K562 (cell line): ENCODE measurements at regions not wholly inside any gene's neighbourhood (a gene's known extent, or its start where the extent isn't known, plus 50 kb on each side); places are given as distances from the start of the nearest gene placed in this dataset.

ENCODE experiments used
- ATAC-seq: fragments of 200-7000 bp; cut with Tn5 transposase; 3 replicates; pipeline ENCODE4 v1.9.1; 2020; ENCODE audit warnings: moderate library complexity
- BruUV-seq: library from RNA; stranded (reverse); fragments of 400-500 nt; replicated peaks from 2 replicates; lab custom pipeline; 2021; lab: Mats Ljungman, UMichigan
- CTCF ChIA-PET: fragments of 300-600 bp; formaldehyde crosslinking; extraction: SDS; loops from one replicate; lab custom pipeline; 2021; ENCODE audit warnings: low intra/inter-chr PET ratio; lab: Yijun Ruan, JAX
- POLR2A ChIA-PET: fragments of 300-600, 350-650 bp; sonication (Branson Sonifier 250); formaldehyde crosslinking; extraction: SDS; loops from one replicate; lab custom pipeline; 2021; ENCODE audit warnings: antibody characterized with exemption, inconsistent platforms; lab: Yijun Ruan, JAX
- DNase-seq, 4 experiments: peaks; one replicate each; pipeline versions ENCODE4 v3.0.0 to v3.0.0-alpha.2; 2011 to 2018; ENCODE audit warnings: low spot score in 3 of 4, mixed read lengths in 3 of 4; ENCODE audit errors: extremely low read depth in 1 of 4
- FAIRE-seq: peaks from 2 replicates; lab custom pipeline; 2011; peaks lifted over from hg19 to GRCh38; lab: Jason Lieb, UNC
- H2AFZ ChIP-seq: 2 replicates; pipeline ENCODE4 v1.6.0; 2011; ENCODE audit warnings: low read depth, low read length, control low read depth, inconsistent platforms
- H3K27ac ChIP-seq: fragments of 200-600 bp; 3 replicates; pipeline ENCODE4 v1.8.0; 2011; ENCODE audit warnings: low read depth, mild to moderate bottlenecking, control low read depth, inconsistent platforms, low read length, moderate library complexity, mixed read lengths; ENCODE audit errors: extremely low read depth
- H3K27me3 ChIP-seq, 2 experiments: fragments of 300-600 bp in 1 of 2; 2 replicates in 1 of 2; 3 replicates in 1 of 2; pipeline versions ENCODE4 v1.6.0 to v1.8.0; 2011; ENCODE audit warnings: inconsistent platforms in 2 of 2, low read length in 2 of 2, mild to moderate bottlenecking in 1 of 2, mixed read lengths in 1 of 2, moderate library complexity in 1 of 2; ENCODE audit not compliant: control insufficient read depth in 2 of 2, insufficient read depth in 2 of 2
- H3K36me3 ChIP-seq: fragments of 300-600 bp; 3 replicates; pipeline ENCODE4 v1.8.0; 2011; ENCODE audit warnings: mild to moderate bottlenecking, low read length, inconsistent platforms; ENCODE audit not compliant: control insufficient read depth, insufficient read depth
- H3K4me1 ChIP-seq, 2 experiments: fragments of 200-600 bp in 1 of 2; replicated peaks in 1 of 2; 2 replicates in 1 of 2; 3 replicates in 1 of 2; pipeline versions ENCODE4 v1.5.1 to v1.8.0; 2011; ENCODE audit warnings: inconsistent platforms in 2 of 2, low read length in 2 of 2, mild to moderate bottlenecking in 1 of 2, mixed read lengths in 1 of 2, moderate library complexity in 1 of 2; ENCODE audit not compliant: control insufficient read depth in 2 of 2, insufficient read depth in 2 of 2
- H3K4me2 ChIP-seq: 2 replicates; pipeline ENCODE4 v1.6.1; 2011; ENCODE audit warnings: low read length, control low read depth, inconsistent platforms, mixed read lengths; ENCODE audit not compliant: insufficient read depth
- H3K4me3 ChIP-seq: fragments of 200-600 bp; sonication (generic), shearing (Covaris generic); 2 replicates; pipeline ENCODE4 v1.5.1; 2016; ENCODE audit warnings: control low read depth, inconsistent platforms
- H3K79me2 ChIP-seq: fragments of 200-600 bp; 3 replicates; pipeline ENCODE4 v1.8.0; 2011; ENCODE audit warnings: low read length, inconsistent platforms; ENCODE audit not compliant: control insufficient read depth, insufficient read depth
- H3K9ac ChIP-seq, 2 experiments: 2 replicates each; pipeline versions ENCODE4 v1.6.0 to v1.6.1; 2011; ENCODE audit warnings: low read depth in 2 of 2, low read length in 2 of 2, control low read depth in 1 of 2, inconsistent platforms in 1 of 2, mild to moderate bottlenecking in 1 of 2, mixed read lengths in 1 of 2; ENCODE audit not compliant: insufficient read depth in 1 of 2
- H3K9me1 ChIP-seq: one replicate; pipeline ENCODE4 v1.6.0; 2011; ENCODE audit warnings: inconsistent platforms, mild to moderate bottlenecking, low read length, moderate library complexity; ENCODE audit not compliant: control insufficient read depth, insufficient read depth
- H3K9me3 ChIP-seq: replicated peaks from 2 replicates; pipeline ENCODE4 v1.5.1; 2011; ENCODE audit warnings: low read depth, low read length, inconsistent platforms; ENCODE audit not compliant: control insufficient read depth, insufficient read depth
- H4K20me1 ChIP-seq: replicated peaks from 2 replicates; pipeline ENCODE4 v1.6.1; 2011; ENCODE audit warnings: low read length, inconsistent platforms, mixed read lengths; ENCODE audit not compliant: control insufficient read depth, insufficient read depth
- CBFA2T3 ChIP-seq: fragments of 450-650 bp; IDR thresholded peaks from 2 replicates; pipeline ENCODE4 v1.6.1; 2017
- CHD1 ChIP-seq: fragments of 200-600 bp; sonication (generic); IDR thresholded peaks from one replicate; pipeline ENCODE4 v1.6.1; 2012; ENCODE audit warnings: mild to moderate bottlenecking, moderate library complexity, low read length, inconsistent platforms
- KLF1 ChIP-seq: fragments of 450-650 bp; IDR thresholded peaks from 2 replicates; pipeline ENCODE4 v1.6.1; 2016; ENCODE audit warnings: missing genetic modification characterization, missing compliant biosample characterization
- NFXL1 ChIP-seq: fragments of 450-650 bp; formaldehyde crosslinking; IDR thresholded peaks from 2 replicates; pipeline ENCODE4 v1.4.0; 2021; ENCODE audit warnings: mild to moderate bottlenecking
- POLR3G ChIP-seq: IDR thresholded peaks from 2 replicates; pipeline ENCODE4 v1.6.1; 2011; ENCODE audit not compliant: insufficient read length, insufficient replicate concordance; ENCODE audit errors: extremely low read depth
- SREBF2 ChIP-seq: sonication (generic); formaldehyde crosslinking; IDR thresholded peaks from 2 replicates; pipeline ENCODE4 v1.4.0; 2020; ENCODE audit warnings: mild to moderate bottlenecking, missing genetic modification reagents
- TCFL5 ChIP-seq: fragments of 250-450 bp; sonication (Bioruptor Pico); conservative IDR thresholded peaks from 2 replicates; pipeline ENCODE4 v1.6.1; 2021; ENCODE audit warnings: mild to moderate bottlenecking, moderate library complexity, matching md5 sums
- ZNF263 ChIP-seq: sonication (generic); formaldehyde crosslinking; IDR thresholded peaks from 2 replicates; pipeline ENCODE4 v1.8.0; 2022; ENCODE audit warnings: mild to moderate bottlenecking, missing genetic modification reagents, borderline replicate concordance
- ZNF586 ChIP-seq: fragments of 450-650 bp; formaldehyde crosslinking; conservative IDR thresholded peaks from 2 replicates; pipeline ENCODE4 v1.4.0; 2020; ENCODE audit warnings: mild to moderate bottlenecking, moderate library complexity
- WGBS: fragments of 100-300 bp; shearing (Covaris generic); methylation state at CpG from one replicate; pipeline ENCODE4 v1.1.6; 2016; ENCODE audit warnings: low coverage, mixed read lengths; ENCODE audit not compliant: insufficient coverage; ENCODE audit errors: missing lambda C conversion rate; 5-methylcytosine and 5-hydroxymethylcytosine counted together
- in situ Hi-C: fragments of 300-500 bp; cut with MboI; formaldehyde crosslinking; loops from 4 replicates; pipeline ENCODE4 v1.15.0; 2018; ENCODE audit warnings: inconsistent platforms, mixed read lengths
- intact Hi-C: fragments of 100-400 bp; cut with micrococcal nuclease; formaldehyde crosslinking; loops from 2 replicates; pipeline ENCODE4 v1.14.2; 2022
- TF ChIP-seq, protein P1 (sequence below): sonication (generic); formaldehyde crosslinking; IDR thresholded peaks from 2 replicates; pipeline ENCODE4 v1.5.0; 2020; ENCODE audit warnings: missing genetic modification reagents
- TF ChIP-seq, protein P2 (sequence below): fragments of 150-350 bp; IDR thresholded peaks from 2 replicates; pipeline ENCODE4 v1.6.1; 2014; ENCODE audit warnings: low read depth, mild to moderate bottlenecking, low read length, borderline replicate concordance
- TF ChIP-seq, protein P3 (sequence below), 2 experiments: fragments of 200-800 bp in 1 of 2; sonication (Bioruptor generic) in 1 of 2; sonication (generic) in 1 of 2; formaldehyde crosslinking in 1 of 2; IDR thresholded peaks in 1 of 2; conservative IDR thresholded peaks in 1 of 2; 2 replicates each; pipeline versions ENCODE4 v1.5.0 to v1.6.1; 2016 to 2020; ENCODE audit warnings: missing compliant biosample characterization in 1 of 2, missing genetic modification characterization in 1 of 2, missing genetic modification reagents in 1 of 2
- TF ChIP-seq, protein P4 (sequence below): fragments of 200-400 bp; formaldehyde crosslinking; IDR thresholded peaks from 2 replicates; pipeline ENCODE4 v1.6.1; 2017; ENCODE audit warnings: mild to moderate bottlenecking, low read depth, low read length, moderate library complexity

DNA sequence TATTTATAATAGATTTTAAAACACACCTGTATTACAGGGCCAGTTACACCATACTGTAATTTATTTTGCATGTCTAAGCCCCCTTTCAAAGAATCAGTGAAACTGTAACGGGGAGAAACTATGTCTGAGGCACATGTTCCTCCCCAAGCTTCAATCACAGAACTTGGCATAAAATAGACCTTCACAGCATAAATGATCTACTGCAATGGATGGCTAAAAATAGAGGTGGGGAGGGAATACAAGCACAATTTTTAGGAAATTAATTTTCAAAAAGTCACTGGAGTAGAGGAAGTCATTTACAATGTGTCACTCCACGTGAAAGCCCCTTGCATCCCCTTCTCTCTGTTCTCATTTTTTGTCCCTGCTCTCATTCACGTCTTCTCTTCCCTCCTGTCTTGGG, 385.2 kb downstream of the TNS3 start (continued):
- TF ChIP-seq, protein P1, sequence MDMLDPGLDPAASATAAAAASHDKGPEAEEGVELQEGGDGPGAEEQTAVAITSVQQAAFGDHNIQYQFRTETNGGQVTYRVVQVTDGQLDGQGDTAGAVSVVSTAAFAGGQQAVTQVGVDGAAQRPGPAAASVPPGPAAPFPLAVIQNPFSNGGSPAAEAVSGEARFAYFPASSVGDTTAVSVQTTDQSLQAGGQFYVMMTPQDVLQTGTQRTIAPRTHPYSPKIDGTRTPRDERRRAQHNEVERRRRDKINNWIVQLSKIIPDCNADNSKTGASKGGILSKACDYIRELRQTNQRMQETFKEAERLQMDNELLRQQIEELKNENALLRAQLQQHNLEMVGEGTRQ, result no peak
- TF ChIP-seq CBFA2T3, result no peak

DNA sequence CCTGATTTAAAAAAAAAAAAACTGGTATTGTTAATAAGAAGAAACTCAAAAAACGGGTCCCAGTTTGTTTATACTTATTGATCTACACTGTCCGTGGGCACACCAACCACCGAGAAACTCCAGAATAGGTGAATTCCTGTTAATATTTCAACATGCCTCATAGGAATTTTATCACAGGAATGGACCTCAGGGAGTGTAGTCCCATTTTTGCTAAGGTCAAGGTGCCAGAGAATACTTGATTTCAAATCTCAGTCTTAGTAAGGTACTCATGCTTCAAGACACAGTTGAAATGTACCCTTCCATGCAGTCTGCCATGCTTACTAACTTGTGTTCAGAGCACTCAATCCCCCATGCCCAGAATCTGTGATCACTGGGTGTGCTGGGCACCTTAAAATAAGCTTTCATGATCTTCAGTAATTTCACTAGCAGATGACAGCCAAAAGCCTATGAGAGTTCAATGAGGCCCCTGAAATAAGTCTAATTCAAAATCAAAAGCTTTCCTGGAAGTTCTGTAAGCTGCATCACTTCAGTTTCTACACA, 385.7 kb downstream of the TNS3 start:
- H3K36me3 ChIP-seq, result no peaks in the 10 kb centered on the region
- no peaks in the 10 kb centered on the region for H4K20me1 ChIP-seq
- H3K9me3 ChIP-seq, result no peaks in the 10 kb centered on the region
- ChIA-PET CTCF (no interaction called here), POLR2A (interaction anchor here (0.6 kb wide), 1 partner anchor 439 kb away, joined by 3 read pairs; no protein-coding TSS in a partner anchor)
- no peaks in the 10 kb centered on the region for H3K27me3 ChIP-seq
- no peak overlapping the region for H3K27ac ChIP-seq
- no peak overlapping the region for H3K9ac ChIP-seq
- FAIRE-seq (no peak), ATAC-seq (no peak), DNase-seq (no peak)
- WGBS, result 32% methylated on average over 3 of the region's 3 CpGs
- peaks cover 0 to 14% of the 10 kb centered on the region in 2 experiments; a peak in 4 of 5 replicates for H3K4me1 ChIP-seq
- H2AFZ ChIP-seq, result no peak overlapping the region
- H3K4me2 ChIP-seq, result no peak overlapping the region
- in situ Hi-C loops, result no loop called here
- H3K4me3 ChIP-seq, result no peak overlapping the region
- no peaks in the 10 kb centered on the region for H3K79me2 ChIP-seq
- intact Hi-C loops, result no loop called here
- no peaks in the 10 kb centered on the region for H3K9me1 ChIP-seq
- no TSS peak for BruUV-seq
- TF ChIP-seq, protein P2, sequence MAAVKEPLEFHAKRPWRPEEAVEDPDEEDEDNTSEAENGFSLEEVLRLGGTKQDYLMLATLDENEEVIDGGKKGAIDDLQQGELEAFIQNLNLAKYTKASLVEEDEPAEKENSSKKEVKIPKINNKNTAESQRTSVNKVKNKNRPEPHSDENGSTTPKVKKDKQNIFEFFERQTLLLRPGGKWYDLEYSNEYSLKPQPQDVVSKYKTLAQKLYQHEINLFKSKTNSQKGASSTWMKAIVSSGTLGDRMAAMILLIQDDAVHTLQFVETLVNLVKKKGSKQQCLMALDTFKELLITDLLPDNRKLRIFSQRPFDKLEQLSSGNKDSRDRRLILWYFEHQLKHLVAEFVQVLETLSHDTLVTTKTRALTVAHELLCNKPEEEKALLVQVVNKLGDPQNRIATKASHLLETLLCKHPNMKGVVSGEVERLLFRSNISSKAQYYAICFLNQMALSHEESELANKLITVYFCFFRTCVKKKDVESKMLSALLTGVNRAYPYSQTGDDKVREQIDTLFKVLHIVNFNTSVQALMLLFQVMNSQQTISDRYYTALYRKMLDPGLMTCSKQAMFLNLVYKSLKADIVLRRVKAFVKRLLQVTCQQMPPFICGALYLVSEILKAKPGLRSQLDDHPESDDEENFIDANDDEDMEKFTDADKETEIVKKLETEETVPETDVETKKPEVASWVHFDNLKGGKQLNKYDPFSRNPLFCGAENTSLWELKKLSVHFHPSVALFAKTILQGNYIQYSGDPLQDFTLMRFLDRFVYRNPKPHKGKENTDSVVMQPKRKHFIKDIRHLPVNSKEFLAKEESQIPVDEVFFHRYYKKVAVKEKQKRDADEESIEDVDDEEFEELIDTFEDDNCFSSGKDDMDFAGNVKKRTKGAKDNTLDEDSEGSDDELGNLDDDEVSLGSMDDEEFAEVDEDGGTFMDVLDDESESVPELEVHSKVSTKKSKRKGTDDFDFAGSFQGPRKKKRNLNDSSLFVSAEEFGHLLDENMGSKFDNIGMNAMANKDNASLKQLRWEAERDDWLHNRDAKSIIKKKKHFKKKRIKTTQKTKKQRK, result no peak
- TF ChIP-seq TCFL5 (CRISPR knock-in tag) (no peak), NFXL1 (CRISPR knock-in tag) (no peak), SREBF2 (no peak), ZNF586 (CRISPR knock-in tag) (no peak), POLR3G (no peak), CHD1 (no peak), KLF1 (tag) (no peak), ZNF263 (CRISPR knock-in tag) (no peak)
- TF ChIP-seq, protein P3, sequence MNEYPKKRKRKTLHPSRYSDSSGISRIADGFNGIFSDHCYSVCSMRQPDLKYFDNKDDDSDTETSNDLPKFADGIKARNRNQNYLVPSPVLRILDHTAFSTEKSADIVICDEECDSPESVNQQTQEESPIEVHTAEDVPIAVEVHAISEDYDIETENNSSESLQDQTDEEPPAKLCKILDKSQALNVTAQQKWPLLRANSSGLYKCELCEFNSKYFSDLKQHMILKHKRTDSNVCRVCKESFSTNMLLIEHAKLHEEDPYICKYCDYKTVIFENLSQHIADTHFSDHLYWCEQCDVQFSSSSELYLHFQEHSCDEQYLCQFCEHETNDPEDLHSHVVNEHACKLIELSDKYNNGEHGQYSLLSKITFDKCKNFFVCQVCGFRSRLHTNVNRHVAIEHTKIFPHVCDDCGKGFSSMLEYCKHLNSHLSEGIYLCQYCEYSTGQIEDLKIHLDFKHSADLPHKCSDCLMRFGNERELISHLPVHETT (CRISPR knock-in tag; conservative IDR thresholded peaks at IDR 0.05 in 1 of 2, IDR thresholded peaks at IDR 0.05 in 1 of 2), result no peak
- TF ChIP-seq, protein P4, sequence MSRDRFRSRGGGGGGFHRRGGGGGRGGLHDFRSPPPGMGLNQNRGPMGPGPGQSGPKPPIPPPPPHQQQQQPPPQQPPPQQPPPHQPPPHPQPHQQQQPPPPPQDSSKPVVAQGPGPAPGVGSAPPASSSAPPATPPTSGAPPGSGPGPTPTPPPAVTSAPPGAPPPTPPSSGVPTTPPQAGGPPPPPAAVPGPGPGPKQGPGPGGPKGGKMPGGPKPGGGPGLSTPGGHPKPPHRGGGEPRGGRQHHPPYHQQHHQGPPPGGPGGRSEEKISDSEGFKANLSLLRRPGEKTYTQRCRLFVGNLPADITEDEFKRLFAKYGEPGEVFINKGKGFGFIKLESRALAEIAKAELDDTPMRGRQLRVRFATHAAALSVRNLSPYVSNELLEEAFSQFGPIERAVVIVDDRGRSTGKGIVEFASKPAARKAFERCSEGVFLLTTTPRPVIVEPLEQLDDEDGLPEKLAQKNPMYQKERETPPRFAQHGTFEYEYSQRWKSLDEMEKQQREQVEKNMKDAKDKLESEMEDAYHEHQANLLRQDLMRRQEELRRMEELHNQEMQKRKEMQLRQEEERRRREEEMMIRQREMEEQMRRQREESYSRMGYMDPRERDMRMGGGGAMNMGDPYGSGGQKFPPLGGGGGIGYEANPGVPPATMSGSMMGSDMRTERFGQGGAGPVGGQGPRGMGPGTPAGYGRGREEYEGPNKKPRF, result no peak
